D341Med (cell line): ENCODE measurements at regions not wholly inside any gene's neighbourhood (a gene's known extent, or its start where the extent isn't known, plus 50 kb on each side); places are given as distances from the start of the nearest gene placed in this dataset.

Experiments
- DNase-seq: peaks from one replicate; pipeline ENCODE4 v3.0.0; 2012; ENCODE audit warnings: low spot score

DNA sequence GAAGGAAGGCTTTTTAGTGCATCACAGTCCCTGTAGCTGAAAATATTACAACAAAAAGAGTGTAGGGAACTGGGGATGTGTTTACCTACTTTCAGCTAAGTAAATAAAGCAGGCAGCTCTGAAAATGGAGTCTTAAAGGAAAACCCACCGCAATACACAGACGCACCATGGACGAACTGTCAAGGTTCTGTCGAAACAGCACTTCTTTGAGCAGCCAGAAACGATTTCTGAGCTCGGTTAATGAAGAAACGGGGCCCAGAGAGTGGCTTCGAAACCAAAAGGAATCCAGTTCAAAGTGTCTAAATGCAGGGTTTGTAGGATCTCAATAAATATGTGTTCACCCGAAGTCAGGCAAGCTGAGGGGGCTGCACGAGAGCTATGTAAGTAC is 275.4 kb upstream of the NEBL start:
- DNase-seq = no peak

DNA sequence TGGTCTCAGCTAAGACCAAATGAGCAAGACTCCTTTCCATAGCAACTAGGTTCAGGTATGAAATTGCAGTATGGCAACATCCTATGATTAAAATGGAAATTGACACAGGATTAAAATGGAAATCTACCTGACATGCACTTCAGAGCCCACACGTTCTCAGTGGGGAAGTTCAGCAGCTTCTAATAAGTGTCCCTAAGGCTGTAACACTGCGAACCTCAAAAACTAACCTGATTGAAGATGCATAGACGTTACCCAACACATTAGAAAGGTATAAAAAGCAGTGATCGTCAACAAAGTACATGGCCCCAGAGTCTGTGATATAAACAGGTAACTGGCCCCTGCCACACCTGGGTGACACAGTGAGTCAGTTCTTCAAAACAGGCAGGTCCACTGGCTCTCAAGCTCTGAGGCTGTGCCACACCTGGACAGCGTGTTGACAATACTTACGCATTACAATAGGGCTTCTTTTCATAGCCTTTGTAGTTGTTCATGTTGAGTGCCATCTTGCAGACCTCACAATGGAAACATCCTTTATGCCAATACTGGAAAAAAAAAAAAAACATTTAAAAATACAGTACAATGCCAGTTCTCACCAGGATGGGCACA is 274.9 kb upstream of the NEBL start:
- DNase-seq = no peak

DNA sequence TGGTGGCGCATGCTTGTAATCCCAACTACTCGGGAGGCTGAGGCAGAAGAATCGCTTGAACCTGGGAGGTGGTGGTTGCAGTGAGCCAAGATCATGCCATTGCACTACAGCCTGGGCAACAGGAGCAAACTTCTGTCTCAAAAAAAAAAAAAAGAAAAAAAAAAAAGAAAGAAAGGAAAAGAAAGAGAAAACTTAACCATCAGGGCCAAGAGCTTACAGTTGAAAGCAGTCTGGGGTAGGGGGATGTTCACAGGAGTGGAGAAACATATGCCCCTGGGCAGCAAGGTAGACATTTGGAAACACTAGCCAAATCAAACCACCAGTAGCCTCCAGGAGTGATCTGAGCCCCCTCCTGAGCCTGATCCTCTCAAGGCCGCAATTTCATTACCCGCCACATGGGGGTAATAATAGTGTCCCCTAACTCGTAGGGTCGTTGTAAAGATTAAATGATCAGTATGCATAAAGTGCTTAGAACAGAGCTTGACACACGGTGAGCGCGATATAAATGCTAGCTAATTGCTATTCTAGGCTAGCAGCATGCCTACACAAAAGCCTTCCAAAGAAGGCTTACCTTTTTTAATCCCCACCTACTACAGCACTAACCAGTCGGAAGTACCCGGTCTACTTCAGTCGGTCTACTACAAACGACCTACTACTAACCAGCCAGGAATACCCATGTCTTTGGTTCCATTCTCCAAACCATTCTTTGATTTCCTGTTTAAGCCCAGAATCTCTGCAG is 274.3 kb upstream of the NEBL start:
- peak; percentile 41 for DNase-seq

DNA sequence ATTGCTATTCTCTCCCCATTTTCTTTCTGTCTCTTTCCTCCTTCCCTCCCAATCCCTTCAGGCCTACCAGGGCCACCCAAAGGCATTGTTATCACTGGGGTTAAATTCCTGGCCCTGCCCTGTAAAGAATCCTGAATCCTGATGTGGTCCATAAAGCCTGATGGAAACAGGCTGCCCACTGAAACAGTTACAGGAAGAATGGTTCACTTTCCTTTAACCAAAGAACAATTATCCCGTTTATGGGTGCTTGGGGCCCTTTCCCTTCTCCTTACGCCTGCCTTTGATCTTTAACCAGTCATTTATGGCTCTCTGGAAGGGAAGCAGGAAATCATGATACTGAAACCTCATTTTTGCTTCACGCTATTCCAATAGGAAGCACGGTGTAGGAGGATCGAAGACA is 273.1 kb upstream of the NEBL start:
- no peak for DNase-seq

DNA sequence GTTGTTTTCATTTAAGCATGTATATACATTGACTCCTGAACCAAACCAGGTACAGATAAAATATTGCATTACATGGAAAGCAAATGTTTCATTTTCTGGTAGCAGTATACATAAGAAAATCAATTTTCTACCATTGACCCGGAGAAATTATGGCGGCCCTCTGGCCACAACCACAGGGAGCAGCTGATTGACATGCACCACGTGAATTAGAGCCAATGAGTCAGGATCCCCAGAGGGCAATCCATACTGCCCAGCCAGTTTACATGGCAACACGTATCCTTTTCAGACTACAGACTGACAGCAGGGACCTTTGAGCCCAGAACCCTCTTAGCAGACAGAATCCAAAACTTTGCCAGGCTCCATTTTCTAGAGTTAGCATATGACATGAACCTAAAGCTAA is 272.2 kb upstream of the NEBL start:
- no peak for DNase-seq

DNA sequence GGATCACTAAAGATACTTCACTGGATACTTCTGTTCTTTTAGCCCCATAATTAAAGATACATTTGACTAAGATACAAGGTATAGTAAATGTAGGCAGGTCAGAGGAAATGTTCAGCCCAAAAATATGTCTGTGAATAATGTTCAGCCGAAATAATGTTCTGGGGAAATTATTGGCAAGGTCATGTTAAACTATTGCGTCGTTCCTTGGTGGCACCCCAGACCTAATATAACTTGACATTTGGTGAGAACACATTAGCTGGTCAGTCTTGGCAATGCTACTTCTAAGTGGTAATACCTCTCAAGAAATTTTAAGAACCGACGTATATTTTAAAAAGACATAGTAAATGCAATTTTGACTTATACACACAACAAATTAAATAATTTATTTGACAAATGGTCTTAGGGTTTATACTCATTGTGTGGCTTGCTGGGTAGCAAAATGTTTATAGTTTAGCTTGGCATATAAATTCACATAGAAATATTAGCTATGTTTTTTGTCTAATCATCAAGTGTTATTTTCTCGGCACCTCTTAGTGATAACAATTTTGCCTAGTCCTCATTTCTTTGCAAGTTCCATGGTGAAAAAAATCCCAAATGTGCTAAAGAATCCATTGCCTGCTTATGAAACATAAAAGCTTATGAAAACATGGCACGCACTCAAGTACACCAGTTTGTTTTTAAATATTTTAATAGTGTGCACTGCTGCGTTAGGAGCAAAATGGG is 270.3 kb upstream of the NEBL start:
- DNase-seq = no peak

DNA sequence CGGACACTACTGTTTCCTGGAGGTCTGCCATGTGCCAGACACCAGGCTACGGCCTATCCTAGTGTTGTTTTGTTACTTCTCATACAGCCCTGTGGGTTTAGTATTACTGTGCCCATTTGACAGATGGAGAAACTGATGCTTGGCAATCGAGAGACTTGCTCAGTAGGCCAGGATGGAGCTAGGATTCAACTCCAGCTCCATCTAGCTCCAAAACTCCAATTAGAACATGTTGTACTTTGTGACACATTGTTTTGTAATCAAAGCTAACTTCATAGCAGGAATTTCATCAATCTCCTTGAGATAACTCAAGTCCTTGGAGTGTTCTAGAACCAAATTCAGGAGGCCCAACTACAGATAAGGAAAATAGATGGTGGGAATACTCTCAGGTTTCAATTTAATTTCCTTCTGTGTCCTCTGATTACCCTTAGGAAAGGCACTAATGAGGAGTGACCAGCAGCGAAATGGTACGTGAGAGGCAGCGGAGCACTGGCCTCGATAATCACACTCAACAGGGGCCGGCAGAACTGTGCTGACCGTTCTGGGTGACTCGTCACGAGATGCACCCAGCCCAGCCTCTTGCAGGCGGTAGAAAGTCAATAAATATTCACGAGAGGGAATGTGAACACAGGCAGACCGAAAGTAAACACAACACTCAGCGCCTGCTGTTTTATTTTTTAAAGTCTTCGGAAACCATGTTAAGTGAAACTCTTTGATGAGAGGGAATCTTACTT is 269.6 kb upstream of the NEBL start:
- no peak for DNase-seq

DNA sequence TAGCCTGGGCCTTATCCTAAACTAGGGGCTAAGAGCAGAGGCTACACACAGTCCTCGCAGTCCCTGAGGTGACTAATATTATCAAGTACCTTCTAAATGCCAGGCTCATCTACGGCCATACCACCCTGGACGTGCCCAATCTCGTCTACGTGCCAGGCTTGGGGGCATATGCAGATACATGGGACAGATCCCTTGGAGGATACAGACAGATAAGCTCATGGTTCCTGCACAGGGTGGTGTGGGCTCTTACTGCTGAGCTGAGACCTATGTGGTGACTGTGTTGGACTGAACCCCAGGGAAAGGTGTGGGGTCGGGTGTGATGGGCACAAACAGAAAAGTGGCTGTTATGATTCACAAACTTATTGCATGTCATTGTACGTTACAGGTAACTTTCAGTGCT is 268.4 kb upstream of the NEBL start:
- DNase-seq = no peak

DNA sequence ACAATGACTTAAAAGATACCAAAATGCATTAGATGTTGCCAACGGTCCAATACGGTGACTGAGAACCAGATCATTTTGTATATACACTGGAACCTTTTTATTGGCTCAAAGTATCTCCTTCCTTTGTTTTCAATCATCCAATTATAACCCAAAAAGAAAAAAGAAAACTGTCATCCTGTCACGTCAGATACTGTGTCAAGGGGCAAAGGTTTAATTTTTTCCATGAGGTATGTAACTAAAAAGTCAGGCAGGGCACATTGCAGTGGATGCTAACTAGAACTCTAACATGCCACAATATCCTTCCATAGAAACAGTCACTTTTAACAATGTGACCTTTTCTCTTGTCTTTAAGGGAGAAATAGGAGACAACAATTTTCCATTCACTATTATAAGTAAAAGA is 267.6 kb upstream of the NEBL start:
- no peak for DNase-seq

DNA sequence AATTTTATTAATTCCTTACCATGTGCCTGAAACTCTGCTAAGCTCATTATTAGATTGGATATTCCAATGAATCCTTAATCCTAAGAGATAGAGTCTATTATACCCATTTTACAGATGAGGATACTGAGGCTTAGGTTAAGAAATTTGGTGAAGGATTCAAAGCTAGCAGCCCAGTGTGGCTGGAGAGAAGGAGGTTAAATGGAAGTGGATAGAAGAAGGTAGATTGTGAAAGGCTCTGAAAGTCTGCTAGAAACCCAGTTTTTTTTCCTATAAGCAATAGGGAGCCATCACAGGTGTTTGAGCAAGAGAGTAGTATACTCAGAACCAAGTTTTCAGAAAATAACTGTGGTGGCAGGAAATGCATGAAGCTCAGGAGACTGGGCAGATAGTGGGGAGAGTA is 265.8 kb upstream of the NEBL start:
- no peak for DNase-seq

DNA sequence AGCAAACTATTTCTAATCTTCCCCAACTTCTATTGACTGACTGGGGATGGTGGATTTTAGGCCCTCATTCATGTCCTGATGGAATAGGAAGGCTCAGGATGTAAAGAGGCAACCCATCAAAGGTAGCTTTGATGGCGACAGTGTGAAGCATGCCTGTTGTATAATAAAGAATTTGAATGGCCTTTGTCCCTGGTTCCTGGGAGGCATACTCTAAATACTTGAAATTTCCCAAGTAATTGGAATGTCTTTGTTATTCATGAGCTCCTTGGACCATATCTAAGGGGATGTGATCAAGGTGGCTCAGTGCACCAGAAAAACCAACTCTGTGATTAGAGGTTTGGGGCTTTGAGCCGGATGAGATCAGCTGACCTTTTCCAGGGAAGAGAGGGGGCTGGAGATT is 264.5 kb upstream of the NEBL start:
- DNase-seq = no peak

DNA sequence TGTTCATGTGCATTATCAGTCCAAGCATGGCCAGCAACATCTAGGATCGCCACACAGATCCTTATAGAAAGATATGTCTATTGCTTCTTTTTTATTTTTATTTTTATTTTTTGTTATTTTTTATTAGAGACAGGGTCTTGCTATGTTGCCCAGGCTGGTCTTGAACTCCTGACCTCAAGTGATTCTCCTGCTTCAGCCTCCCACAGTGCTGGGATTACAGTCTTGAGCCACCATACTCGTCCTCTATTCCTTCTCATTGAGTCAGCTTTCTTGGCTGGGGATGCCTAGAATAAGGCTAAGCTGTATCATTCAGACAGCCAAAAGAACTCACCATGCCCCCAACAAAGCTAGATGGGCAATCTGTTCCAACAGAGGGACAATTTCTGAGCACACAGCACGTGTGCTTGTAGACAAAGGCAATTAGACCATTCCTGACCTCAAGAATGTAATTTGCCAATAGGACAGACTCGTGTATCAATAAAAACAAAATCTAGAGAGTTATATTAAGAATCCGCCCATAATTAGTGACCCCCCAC is 264.0 kb upstream of the NEBL start:
- no peak for DNase-seq

DNA sequence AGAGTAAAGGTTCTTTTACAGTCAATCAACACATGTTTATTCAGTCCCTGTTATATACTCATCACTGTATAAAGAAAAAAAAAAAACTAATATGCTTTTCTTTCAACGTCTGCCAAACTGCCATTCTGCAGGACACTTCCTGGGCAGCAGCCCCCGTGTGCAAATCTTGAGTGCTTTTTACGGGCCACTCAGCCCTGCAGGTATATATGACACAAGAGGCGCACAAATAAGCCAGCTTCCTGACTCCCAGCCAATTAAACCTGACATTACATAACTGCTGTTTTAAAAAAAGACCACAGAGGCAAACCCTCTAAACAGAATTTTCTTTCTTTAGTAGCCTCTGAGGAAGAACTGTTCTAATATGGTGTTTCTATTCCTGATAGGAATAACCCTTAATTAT is 263.0 kb upstream of the NEBL start:
- DNase-seq = no peak

DNA sequence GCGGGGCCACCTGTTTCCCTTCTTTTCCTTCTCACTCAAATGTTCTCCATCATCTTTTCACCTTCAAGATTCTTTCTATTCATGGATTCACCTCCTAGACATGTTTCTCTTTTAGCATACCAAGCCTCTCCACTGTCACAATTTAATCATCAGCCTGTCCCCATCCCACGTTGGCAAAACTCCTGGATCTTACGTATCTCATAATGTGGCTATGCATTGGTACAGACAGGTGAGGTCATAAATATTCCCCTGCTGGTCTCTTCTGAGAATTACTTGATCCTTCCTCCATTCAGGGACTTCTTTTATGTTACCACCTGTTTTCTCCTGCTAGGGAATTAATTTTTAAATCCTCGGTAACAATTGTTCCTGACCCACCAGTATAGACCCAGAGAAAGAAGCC is 262.6 kb upstream of the NEBL start:
- DNase-seq = no peak

DNA sequence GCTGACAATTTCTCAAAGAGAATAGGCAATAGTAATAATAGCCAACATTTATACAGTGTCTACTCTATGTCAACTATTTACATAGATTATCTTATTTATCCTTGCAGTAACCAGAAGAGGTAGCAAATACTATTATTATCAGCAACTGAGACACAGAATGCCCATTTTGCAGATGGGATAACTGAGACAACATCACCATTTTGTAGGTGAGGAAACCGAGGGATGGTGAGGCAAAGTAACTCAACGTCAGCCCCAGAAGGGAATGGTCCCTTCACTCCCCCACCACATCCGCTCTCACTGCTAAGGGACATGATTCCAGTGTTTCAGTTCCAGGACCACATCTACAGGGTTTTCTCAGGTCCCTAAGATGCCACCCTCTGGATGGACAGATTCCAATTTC is 261.2 kb upstream of the NEBL start:
- DNase-seq = no peak

DNA sequence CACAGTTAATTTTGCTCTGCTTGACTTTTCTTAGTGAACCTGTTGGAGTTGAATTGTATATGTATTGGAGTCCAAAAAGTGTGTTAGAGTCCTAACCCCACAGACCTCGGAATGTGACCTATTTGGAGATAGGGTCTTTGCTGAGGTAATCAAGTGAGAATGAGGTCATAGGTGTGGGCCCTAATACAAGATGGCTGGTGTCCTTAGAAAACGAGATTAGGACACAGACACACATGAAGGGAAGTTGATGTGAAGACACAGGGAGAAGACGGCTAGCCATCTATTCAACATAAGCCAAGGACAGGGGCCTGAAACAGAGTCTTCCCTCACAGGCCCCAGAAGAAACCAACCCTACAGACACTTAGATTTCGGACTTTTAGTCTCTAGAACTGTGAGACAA is 260.6 kb upstream of the NEBL start:
- no peak for DNase-seq

DNA sequence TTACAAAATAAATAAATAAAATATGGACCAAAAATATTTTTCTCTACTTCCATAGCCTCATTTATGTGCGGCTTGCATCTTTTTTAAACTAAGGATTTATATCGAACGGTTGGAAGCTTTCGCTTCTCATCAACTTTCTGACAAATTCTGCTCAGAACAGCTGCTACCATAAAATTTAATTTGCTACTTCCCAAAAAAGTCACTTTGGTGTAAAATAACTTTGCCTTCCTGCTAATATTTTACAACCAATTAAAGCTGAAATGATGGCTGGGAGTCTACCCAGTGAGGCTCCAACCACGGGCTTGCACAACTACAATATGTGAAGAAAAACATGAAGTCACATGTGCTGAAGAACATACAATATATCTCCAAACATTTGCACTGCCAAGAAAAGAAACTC is 253.1 kb upstream of the NEBL start:
- DNase-seq = no peak

DNA sequence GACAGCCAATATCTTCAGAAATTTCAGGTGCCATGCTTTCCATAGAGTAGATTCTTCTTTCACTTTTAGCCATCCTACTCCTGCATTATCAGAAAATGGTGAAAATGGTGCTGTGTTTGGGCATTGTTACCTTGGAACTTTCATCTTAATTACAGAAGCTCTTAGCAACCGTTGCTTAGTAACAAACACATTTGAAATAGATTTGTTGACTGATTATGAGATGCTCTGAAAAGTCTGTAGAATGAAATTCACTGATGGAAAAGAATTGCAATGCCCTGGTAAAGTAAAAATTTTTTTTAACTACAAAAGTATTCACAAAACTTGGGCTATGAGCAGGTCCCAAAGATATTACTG is 249.3 kb upstream of the NEBL start:
- DNase-seq = no peak

DNA sequence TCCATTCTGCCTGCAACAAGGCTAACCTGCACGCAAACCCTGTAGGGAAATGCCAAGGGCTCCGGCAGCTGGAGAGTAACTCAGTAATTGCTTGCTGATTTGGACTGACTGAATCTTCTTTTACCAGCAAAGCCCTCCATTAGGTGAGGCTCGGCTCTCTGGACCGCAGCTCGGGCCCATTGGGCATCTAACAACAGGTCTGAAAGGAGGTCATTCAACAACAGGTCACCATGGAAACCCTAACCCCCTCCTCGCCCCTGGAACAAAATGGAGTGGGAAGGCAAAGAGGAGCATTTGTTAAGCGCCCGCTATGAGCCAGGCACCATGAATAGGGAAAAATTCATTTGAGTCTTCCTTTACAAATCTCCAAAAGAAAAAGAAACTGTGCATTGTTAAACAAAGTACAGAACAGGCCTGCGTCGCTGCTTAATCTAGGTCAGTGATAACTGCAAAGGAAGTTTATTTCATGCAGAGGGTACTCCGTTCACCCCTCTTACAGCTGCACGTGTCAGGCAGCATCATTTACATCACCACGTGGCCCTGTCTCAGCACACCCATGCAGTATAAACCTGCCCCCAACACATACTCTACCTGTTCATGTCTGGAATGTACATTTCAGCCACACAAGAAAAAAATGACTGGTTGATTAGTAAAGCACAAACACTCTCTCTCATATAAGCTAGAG is 248.8 kb upstream of the NEBL start:
- no peak for DNase-seq

DNA sequence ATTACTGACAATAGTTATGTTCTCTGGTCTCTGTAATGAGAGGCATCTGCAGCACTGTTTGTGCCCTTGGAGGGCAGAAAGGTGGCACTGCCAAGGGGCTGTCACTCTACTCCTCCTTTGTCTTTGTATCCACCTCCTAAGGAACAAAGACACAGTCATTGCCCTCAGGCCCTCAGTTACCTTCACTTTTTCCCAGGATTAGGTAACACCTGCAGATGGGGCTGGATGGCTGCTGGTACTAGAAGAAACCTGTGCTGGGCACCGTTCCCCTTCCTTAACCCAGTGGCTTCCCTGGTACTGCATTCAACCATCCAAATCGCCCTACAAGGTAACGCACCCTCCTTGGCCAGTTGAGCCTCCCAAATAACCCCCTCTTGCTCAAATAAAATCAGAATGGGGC is 246.9 kb upstream of the NEBL start:
- DNase-seq = no peak

DNA sequence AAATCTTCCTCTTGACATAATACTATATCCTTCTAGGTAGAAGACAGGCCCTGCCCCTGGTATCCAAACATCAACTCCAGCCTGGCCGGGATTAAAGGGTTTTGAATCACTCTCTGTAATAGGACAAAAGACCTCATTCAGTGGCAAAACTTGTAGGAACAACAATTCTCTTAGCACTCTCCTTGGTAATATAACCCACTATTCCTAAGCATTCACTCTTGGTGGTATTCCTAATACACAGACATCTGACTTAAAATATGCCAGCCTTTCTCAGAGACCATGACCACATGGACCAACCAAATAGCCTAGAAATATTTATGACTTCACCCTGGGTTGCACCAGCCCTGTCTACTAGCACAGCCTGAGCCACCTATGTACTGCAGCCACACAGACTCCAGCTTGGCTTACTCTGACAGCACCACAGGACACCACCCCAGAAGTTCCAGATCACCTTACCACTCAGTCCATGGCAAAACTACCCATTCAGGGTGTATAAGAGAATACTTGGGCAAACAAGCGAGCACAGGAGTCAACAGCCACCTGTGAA is 244.9 kb upstream of the NEBL start:
- no peak for DNase-seq

DNA sequence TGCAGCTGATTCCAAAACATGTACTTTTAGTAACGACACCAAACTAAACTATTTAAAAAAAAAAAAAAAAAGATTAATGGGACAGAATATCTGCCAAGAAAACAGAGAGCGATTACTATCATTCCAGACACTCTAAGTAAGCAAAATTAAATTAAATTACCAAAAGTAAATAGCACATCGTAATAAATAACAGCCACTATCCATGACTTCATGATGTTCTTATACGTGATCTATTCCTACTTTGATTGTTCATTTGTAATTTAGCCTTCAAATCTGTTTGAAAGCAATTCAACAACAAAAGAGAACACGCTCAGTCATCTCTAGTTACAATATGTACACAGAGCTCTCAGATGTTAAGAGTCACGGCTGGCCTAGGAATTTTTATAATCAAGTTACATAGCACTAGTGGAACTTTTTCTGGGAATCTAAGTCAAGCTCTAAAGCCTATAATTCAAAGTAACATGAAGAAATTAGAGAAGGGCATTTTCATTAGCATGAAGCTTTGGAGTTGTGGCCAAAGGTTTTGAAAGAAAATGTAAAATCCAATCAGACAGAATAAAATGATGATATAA is 241.7 kb upstream of the NEBL start:
- no peak for DNase-seq
